NCI-H2107 (cell line): ENCODE measurements at regions not wholly inside any gene's neighbourhood (a gene's known extent, or its start where the extent isn't known, plus 50 kb on each side); places are given as distances from the start of the nearest gene placed in this dataset.

Experiments
- DNase-seq: peaks from one replicate; lab custom pipeline; 2025; lab: John Stamatoyannopoulos, UW

DNA sequence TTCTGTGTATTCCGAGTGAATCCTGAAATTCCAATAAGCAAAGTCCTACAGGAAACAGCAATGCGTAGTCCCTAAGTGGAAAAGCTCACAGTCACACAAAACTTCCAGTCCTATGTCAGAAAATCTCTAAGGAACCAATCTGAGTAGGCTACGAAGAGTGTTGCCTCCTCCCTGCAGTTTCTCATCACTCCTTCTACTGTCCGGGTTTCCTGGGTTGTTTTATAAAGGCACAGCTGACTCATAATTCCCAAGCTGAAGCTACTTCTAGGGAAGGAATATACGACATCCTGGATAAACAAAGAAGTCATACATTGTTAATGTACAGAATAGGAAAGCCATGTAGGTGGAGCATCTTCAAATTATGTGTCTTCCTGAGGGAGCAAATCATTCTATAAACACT lies 65.7 kb upstream of the RGMA start:
- DNase-seq, result no peak

DNA sequence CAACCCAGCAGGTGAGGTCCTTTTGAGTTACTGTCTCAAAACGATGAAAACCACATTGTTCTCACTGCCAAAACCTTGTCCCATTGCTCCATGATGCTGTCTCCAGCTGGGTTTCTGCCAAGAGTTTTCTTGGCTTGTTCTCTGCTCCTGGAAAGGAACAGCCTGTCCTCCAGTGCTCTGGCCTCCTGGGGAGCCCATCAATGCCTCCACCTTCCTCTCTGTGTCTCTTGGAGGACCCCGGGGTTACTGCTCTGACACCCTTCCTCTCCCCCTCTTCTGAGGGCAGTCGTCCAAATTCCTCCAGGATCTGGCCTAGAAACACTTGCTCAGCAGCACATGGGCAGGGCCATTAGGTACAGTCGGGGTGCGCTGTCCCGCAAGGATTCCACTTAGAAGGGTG lies 63.9 kb upstream of the RGMA start:
- DNase-seq, result no peak

DNA sequence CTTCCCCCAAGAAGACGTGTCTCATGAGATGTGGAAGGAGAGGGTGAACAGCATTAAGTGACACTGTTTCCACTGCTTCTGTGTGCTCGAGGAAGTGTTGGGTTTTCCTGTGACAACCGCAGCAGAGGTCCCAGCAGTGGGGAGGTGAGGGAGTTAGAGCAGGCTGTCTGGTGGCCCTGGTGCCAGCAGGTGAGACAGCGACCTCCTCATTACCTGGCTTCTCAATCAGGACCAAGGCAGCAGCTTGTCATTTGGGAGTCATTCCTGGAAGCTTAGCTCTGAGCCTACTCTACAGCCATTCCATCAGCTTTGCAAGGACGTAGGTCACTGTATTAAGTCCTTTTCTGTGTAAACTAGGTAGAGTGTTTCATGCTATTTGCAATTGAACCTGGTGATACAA lies 63.3 kb upstream of the RGMA start:
- no peak for DNase-seq

DNA sequence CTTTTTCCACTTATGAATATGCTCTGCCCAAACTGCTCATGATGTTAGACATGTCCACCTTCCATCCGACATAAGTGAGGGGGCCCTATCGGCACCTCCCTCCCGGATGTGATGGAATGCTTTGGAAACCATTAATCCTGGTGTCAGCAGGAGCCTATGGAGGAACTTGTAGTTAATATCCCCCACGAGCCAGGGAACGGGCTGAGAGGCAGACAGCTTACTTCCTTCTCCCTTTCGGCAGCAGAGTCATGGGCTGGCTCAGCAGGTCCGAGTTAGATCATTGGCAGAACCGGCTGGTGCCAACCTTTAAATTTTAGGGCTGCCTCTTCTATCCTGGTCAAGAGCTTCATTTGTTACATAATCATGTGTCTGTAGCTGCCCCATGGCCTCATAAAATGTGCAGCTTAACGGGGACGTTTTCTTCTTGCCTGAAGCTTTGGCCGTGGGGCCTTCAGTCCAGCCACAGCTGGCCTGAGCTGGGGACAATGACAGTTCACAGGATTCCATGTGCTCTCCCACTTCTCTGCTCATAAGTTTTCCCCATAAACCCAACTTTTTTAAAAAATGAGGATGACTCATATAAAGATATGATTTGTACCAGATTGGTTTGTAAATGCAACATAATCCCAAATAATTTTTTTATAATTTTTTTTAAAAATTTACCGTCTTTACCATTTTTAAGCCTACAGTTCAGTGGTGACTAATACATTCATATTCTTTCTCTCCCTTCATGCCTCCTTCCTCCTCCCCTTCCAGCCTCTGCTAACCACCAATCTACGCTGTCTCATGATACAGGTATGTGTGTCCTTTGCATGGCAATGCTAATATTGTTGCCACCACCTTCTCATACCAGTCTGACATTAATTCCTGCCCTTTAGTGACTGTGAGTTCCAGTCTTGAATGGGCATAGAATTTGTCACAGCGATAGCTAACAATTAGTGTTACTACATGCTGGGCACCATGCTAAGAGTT lies 62.2 kb upstream of the RGMA start:
- no peak for DNase-seq

DNA sequence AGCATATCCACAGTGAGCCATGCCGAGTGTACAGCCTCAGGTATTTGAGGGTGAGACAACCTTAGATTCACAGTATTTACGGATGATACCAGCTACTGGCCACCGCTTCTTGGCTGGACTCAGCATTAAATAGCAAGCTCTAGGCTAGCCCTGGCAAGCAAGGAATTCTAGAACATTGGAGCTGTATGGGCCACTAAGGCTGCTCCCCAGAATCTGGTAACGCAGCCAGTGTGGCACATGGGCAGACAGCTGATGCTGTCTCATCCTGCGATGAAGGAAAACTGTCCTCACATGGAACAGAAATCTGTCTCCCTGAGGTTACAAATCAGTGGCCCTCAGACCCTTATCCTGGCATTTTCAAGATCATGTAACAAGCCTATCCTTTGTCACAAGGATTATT lies 57.6 kb upstream of the RGMA start:
- no peak for DNase-seq

GRCh38 chr15:93146196-93146595 lies 57.2 kb upstream of the RGMA start:
- DNase-seq, result no peak

- DNase-seq, result no peak
Measured at GRCh38 chr15:93144463-93145236, 55.6 kb upstream of the RGMA start.

DNA sequence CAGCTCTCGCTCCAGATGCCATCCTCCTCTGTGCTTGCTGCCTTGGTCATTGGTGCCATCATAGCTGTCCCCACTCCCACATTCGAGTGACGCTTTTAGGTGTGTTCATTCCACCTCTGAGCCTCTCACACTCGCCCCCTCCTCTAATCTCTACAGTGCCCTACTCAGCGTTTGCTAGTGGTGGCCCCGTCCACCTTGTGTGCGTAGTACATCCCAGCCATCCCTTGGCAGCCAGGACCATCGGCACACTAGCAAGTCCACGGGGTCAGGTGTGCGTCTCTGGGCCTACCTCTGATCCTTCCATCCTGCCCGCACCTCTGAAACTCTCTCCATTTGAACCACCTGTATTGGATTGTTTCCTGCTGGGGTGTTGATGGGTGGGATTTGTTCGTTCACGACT lies 54.2 kb upstream of the RGMA start:
- DNase-seq, result no peak

DNA sequence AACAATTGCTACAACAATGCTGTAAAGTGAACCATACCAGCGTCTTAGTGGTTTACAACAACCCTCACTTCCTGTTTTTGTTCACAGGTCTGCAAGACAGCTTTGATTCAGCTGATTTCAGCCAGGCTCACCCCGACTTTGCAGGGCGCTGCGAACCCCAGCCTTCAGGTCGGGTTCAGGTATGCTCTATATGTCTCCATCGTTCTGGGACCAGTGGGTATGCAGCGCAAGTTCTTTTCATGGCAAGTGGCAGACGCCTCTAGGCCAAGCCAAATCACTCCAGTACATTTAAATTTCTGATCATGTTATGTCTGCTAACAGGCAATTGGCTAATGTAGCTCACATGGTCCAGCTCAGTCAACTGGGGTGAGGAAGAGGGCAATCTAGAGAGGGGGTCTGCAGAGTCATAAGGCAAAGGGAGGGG lies 52.4 kb upstream of the RGMA start:
- no peak for DNase-seq

DNA sequence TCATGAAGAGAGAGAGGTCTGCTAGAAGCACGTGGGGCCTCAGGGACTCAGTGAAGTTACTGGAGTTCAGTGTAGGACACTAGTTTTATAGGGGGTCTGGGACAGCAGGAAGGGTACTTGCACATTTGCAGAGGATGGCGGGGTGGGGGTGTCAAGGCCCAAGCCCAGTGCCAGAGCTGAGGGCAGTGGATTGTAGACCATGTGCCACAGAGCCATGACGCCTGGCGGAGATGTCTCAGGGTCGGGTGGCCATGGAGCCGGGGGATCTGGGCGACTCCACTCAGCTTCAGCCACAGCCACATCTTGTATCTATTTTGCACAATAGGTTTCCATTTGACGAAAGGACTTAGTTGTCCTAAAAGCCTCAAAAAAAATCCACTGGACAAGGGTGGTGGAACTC lies 50.4 kb upstream of the RGMA start:
- no peak for DNase-seq

DNA sequence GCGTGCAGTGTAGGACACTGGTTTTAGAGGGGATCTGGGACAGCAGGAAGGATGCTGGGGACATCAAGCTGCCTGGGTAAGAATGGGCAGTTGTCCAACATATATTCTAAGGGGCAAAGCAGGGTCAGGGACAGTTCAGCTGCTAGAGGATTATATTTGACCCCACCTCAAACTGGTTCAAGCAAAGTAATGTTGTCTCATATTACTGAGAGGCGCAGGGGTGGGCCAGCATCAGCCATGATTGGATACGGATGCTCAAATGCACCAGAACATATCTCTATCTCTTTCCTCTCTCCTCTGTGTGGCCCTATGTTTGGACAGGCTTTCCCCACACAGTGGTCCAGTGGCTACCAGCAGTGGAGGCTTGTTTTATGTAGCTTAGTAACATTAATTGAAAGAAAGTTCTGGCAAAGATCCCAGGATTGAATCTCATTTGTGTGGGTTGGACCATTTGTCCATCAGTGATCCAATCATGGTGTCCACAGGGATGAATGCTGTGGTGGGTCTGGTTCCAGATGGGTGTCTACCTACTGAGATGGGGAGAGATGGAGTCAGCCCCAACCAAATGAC lies 49.8 kb upstream of the RGMA start:
- no peak for DNase-seq
